ENCODE measurements at regions not wholly inside any gene's neighbourhood (a gene's known extent, or its start where the extent isn't known, plus 50 kb on each side); places are given as distances from the start of the nearest gene placed in this dataset.

GRCh38 chr3:153442799-153443487, 280.9 kb downstream of the RAP2B start:
- no peak for TF ChIP-seq ELK1 (IDR thresholded peaks at IDR 0.05; ENCODE audit: low read depth, low read length)
- TF ChIP-seq TP53 (CRISPR knock-in tag; IDR thresholded peaks at IDR 0.05): no peak
- no peak for TF ChIP-seq EP300 (IDR thresholded peaks at IDR 0.05)
- TF ChIP-seq, protein P1, sequence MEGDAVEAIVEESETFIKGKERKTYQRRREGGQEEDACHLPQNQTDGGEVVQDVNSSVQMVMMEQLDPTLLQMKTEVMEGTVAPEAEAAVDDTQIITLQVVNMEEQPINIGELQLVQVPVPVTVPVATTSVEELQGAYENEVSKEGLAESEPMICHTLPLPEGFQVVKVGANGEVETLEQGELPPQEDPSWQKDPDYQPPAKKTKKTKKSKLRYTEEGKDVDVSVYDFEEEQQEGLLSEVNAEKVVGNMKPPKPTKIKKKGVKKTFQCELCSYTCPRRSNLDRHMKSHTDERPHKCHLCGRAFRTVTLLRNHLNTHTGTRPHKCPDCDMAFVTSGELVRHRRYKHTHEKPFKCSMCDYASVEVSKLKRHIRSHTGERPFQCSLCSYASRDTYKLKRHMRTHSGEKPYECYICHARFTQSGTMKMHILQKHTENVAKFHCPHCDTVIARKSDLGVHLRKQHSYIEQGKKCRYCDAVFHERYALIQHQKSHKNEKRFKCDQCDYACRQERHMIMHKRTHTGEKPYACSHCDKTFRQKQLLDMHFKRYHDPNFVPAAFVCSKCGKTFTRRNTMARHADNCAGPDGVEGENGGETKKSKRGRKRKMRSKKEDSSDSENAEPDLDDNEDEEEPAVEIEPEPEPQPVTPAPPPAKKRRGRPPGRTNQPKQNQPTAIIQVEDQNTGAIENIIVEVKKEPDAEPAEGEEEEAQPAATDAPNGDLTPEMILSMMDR (IDR thresholded peaks at IDR 0.05): no peak
- no peak for TF ChIP-seq RFX5 (IDR thresholded peaks at IDR 0.05)
- TF ChIP-seq RAD21 (conservative IDR thresholded peaks at IDR 0.05 in 1 of 2, IDR thresholded peaks at IDR 0.05 in 1 of 2): no peak
- no peak for TF ChIP-seq REST (IDR thresholded peaks at IDR 0.05)
- no peak for TF ChIP-seq MAFK (IDR thresholded peaks at IDR 0.05; ENCODE audit: partially characterized antibody)
- TF ChIP-seq, protein P2, sequence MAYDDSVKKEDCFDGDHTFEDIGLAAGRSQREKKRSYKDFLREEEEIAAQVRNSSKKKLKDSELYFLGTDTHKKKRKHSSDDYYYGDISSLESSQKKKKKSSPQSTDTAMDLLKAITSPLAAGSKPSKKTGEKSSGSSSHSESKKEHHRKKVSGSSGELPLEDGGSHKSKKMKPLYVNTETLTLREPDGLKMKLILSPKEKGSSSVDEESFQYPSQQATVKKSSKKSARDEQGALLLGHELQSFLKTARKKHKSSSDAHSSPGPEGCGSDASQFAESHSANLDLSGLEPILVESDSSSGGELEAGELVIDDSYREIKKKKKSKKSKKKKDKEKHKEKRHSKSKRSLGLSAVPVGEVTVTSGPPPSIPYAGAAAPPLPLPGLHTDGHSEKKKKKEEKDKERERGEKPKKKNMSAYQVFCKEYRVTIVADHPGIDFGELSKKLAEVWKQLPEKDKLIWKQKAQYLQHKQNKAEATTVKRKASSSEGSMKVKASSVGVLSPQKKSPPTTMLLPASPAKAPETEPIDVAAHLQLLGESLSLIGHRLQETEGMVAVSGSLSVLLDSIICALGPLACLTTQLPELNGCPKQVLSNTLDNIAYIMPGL (CRISPR knock-in tag; IDR thresholded peaks at IDR 0.05; ENCODE audit: borderline replicate concordance): no peak
- no peak for TF ChIP-seq ESRRA (IDR thresholded peaks at IDR 0.05; ENCODE audit: borderline replicate concordance, low read length)
- TF ChIP-seq CHD4 (IDR thresholded peaks at IDR 0.05; ENCODE audit: borderline replicate concordance): no peak
- TF ChIP-seq POLR2AphosphoS2 (conservative IDR thresholded peaks at IDR 0.05; ENCODE audit: low read length): no peak
- TF ChIP-seq ZC3H11A (IDR thresholded peaks at IDR 0.05): no peak
- no peak for TF ChIP-seq PHF8 (IDR thresholded peaks at IDR 0.05; ENCODE audit: borderline replicate concordance, low read depth)

All from A549 (cell line).